Activated T-helper 9 cell treated with anti-CD3 and anti-CD28 coated beads, Interleukin-2, amount 50 U/mL, for 16 hours (primary cell): ENCODE measurements at regions not wholly inside any gene's neighbourhood (a gene's known extent, or its start where the extent isn't known, plus 50 kb on each side); places are given as distances from the start of the nearest gene placed in this dataset.

ENCODE experiments used
- DNase-seq: peaks from one replicate; pipeline ENCODE4 v3.0.0-alpha.2; 2020; ENCODE audit warnings: low read depth

- no peak for DNase-seq
Observed at GRCh38 chr15:94917068-94917467, 685.7 kb downstream of the MCTP2 start.

- DNase-seq, result no peak
Observed at GRCh38 chr15:94921936-94922335, 690.6 kb downstream of the MCTP2 start.

DNA sequence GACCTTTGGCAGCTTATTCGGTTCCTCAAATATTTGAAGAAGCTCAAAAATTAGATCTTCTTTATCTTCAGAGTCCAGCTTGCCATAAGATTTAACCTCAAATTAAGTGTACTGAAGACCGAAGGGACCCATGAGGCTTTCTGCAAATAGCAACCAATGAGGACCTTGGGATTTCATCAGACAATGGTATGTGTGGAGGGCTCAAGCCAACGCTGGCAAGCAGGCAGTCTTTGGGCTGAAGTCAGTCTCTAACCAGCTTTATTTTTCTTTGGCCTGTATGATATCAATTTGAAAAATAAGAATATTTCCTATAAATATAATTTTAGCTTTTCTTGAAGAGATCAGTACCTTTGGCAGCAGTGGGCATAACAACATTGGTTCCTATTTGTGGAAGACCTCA lies 692.7 kb downstream of the MCTP2 start:
- DNase-seq, result no peak

GRCh38 chr15:94924971-94925598 lies 693.7 kb downstream of the MCTP2 start:
- DNase-seq, result no peak

DNA sequence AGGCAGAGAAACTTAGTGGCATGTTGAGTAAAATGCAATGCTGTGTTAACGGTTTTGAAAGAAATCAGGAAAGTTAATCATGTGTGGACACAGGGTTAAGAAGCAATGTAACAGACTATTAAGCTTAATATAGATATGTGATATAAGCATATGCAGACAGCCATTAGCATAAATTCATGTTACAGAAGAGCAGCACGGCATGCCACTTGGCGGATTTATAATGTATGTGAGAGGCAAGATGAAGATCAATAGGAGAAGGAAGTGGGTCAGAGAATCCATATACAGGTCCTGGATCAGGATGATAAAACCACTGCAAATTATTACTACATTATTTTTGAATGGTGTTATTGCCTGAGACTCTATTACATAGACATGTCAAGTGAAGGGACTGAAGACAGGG lies 694.3 kb downstream of the MCTP2 start:
- no peak for DNase-seq

GRCh38 chr15:94927003-94927402 lies 695.6 kb downstream of the MCTP2 start:
- DNase-seq, result no peak

GRCh38 chr15:94929282-94929681 lies 697.9 kb downstream of the MCTP2 start:
- DNase-seq, result no peak

- no peak for DNase-seq
Observed at GRCh38 chr15:94930441-94930840, 699.1 kb downstream of the MCTP2 start.

DNA sequence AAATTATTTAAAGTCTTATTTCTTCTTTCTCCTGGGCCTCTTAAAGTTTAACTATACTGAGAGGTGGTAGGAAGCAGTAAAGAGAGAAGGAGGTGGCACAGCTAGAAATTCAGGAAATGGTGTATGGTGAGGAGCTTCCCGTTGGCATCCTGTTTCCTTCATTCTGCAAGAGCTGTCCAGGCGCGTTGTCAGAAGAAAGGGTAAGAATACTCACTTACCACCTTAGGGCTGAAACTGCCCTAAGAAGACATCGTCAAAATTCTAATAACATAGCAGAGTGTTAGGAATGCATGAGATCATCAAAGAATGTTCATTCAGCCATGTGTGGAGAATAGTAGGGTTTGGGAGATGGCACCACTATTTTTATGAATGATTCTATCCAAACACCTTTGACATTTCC lies 699.6 kb downstream of the MCTP2 start:
- no peak for DNase-seq

- DNase-seq, result no peak
Observed at GRCh38 chr15:94934440-94934839, 703.1 kb downstream of the MCTP2 start.

DNA sequence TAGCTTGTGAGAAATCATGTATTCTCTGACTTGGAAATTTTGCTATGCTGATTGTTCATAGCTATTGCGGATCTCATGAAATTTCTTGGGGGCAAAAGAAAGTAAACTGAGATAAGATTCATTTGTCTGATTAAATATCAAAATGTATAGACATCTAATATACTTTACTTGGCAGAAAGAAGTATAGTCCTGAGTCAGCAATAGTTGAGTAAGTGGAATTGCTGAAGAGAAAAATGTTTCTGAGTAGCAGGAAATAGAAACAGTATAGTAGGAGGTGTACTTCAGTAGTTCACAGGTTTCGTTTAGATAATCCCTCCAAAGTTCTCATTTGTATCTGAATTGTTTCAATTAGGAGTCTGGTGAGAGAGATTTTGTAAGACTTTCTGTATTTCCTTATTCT lies 705.9 kb downstream of the MCTP2 start:
- DNase-seq, result no peak

- no peak for DNase-seq
Observed at GRCh38 chr15:94943888-94944287, 712.5 kb downstream of the MCTP2 start.

DNA sequence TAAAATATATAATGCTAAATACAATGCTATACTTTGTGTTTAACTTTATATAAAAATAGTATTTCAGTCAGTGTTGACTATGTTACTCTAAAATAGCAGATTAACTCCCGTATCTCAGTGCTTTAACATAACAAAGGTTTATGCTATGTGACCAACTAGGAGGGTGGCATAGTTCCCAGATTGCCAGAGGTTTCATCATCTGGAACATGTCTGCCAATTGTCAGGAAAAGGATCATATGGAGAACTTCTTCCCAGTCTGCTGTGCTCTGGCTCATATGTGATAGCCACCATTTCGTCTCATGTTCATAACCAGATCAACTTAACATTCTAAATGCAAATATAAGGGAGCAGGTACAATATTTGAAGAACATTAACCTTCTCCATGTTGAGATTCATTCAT lies 720.2 kb downstream of the MCTP2 start:
- DNase-seq, result no peak

DNA sequence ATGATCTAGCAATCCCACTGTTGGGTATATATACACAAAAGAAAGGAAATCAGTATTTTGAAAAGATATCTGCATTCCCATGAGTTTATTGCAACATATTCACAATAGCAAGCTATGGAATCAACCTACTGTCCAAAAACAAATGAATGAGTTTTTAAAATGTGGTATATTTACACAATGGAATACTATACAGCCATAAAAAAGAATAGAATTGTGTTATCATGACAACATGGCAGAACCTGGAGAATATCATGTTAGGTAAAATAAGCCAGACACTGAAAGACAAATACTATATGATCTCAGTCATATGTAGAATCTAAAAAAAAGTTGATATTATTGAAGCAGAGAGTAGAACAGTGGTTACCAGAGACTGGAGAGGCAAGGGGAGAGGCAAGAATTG lies 732.6 kb downstream of the MCTP2 start:
- DNase-seq, result no peak

GRCh38 chr15:94965593-94965992 lies 734.2 kb downstream of the MCTP2 start:
- no peak for DNase-seq

DNA sequence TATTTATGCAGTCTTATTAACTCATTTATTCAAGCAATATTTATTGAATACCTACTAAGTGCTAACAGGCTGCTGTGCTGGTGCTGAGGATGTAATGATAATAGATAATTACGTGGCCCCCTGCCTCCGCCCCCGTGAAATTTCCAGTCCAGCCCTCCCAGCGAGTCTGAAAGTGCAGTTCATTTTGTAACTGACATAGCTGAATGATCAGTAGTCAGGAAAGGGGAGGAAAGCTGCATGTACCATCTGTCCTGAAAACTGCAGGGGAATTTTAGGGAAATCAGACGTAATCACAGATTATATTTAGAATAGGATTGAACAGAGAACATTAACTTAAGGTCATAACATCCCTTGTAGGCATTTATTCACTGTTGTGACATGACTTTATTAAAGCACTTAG lies 736.8 kb downstream of the MCTP2 start:
- DNase-seq, result no peak

GRCh38 chr15:94970096-94970495 lies 738.7 kb downstream of the MCTP2 start:
- DNase-seq, result no peak

- no peak for DNase-seq
Observed at GRCh38 chr15:94970802-94971201, 739.4 kb downstream of the MCTP2 start.

- DNase-seq, result no peak
Observed at GRCh38 chr15:94972314-94972713, 741.0 kb downstream of the MCTP2 start.

- DNase-seq, result no peak
Observed at GRCh38 chr15:94987085-94987484, 755.7 kb downstream of the MCTP2 start.

DNA sequence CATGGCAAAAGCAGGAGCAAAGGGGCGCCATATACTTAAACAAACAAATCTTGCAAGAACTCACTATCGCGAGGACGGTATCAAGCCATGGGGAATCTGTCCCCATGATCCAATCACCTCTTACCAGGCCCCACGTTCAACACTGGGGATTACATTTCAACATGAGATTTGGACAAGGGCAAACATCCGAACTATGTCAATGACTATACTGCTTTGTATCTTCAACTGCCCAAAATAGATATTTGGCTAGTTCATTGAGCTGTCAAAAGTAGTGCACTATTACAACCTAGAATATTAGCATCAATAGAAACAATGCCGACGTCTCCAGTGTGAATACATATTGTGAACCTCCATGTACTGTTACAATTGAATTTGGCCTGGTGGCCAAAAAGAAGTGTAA lies 760.4 kb downstream of the MCTP2 start:
- DNase-seq, result no peak

- DNase-seq, result no peak
Observed at GRCh38 chr15:95009635-95010034, 778.3 kb downstream of the MCTP2 start.

DNA sequence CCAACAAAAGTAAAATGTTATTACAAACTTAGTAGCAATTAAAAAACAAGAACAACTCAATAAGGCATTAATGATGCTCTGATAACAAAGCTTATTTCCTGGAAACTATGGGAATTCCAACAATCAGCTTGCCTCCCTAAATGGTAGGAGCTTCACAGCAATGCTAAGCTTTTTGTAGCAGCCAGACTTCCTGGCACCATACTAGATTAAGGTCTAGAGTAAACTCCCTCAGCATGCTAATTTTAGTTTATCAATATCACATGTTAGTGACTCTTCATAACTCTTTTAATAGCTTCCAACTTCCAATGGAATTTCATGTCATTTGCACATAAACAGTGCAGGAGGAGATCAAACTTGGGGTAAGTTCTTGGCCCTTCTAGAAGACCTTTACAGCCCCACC lies 782.0 kb downstream of the MCTP2 start:
- no peak for DNase-seq

DNA sequence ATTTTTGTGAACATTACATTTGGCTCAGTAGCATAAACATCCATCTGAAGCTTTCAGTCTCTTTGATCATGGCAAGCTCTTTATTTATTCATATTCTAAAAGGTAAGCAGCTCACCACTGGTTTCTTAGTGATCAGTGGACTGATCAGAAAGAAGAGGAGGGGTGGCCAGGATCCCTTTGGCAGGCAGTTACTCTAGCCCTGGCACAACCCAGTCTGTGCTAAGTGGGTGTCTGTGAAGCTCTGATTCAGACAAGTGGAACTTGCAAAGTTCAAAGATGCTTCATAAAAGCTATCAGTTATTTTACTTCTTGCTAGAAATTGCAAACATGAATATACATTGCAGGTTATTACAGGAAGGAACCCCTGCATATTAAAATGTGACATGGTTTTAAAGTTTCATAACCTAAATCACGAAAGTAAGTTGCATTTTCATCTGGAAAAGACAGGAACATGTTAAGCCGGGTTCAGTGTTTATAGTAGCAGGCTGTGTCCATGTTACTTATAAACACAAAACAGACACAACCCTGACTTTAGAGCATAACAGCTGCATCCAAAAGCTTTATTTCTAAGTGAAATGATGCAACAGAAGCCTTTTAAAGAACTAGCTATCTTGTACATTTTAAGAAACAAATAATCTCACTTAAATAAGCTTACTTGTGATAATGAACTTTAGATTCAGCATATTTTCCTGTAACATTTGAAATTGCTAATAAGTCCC lies 785.3 kb downstream of the MCTP2 start:
- DNase-seq, result no peak
